MCF 10A (cell line): ENCODE measurements at regions not wholly inside any gene's neighbourhood (a gene's known extent, or its start where the extent isn't known, plus 50 kb on each side); places are given as distances from the start of the nearest gene placed in this dataset.

Experiments
- BruUV-seq: library from RNA; stranded (reverse); fragments of 400-500 nt; replicated peaks from 2 replicates; lab custom pipeline; 2021; lab: Mats Ljungman, UMichigan
- CTCF ChIA-PET: fragments of 300-600 bp; sonication (Branson Sonifier 250); formaldehyde crosslinking; extraction: SDS; loops from one replicate; lab custom pipeline; 2021; ENCODE audit warnings: antibody characterized with exemption, inconsistent platforms; lab: Yijun Ruan, JAX
- POLR2A ChIA-PET: fragments of 300-600, 350-650 bp; sonication (Branson Sonifier 250); formaldehyde crosslinking; extraction: SDS; loops from one replicate; lab custom pipeline; 2020; ENCODE audit warnings: antibody characterized with exemption, inconsistent platforms; lab: Yijun Ruan, JAX
- DNase-seq: peaks from one replicate; pipeline ENCODE4 v3.0.0-alpha.2; 2018; ENCODE audit not compliant: unreplicated experiment
- H3K27ac Mint-ChIP-seq: one replicate; pipeline ENCODE4 v1.8.0; 2022; ENCODE audit warnings: mild to moderate bottlenecking, low read depth, mixed read lengths; ENCODE audit not compliant: unreplicated experiment
- H3K27me3 Mint-ChIP-seq: one replicate; pipeline ENCODE4 v1.8.0; 2022; ENCODE audit warnings: mixed read lengths; ENCODE audit not compliant: insufficient read depth, unreplicated experiment
- H3K36me3 Mint-ChIP-seq: one replicate; pipeline ENCODE4 v1.8.0; 2022; ENCODE audit warnings: mild to moderate bottlenecking, moderate library complexity, mixed read lengths; ENCODE audit not compliant: insufficient read depth, unreplicated experiment
- H3K4me1 Mint-ChIP-seq: one replicate; pipeline ENCODE4 v1.8.0; 2022; ENCODE audit warnings: mixed read lengths; ENCODE audit not compliant: insufficient read depth, unreplicated experiment
- H3K4me3 Mint-ChIP-seq: one replicate; pipeline ENCODE4 v1.8.0; 2022; ENCODE audit warnings: mild to moderate bottlenecking, moderate library complexity, mixed read lengths; ENCODE audit not compliant: unreplicated experiment
- H3K9me3 Mint-ChIP-seq: one replicate; pipeline ENCODE4 v1.8.0; 2022; ENCODE audit warnings: mixed read lengths; ENCODE audit not compliant: unreplicated experiment
- CTCF ChIP-seq: fragments of 200-600 bp; IDR thresholded peaks from one replicate; pipeline ENCODE4 v1.8.0; 2022; ENCODE audit warnings: antibody characterized with exemption, mild to moderate bottlenecking; ENCODE audit not compliant: unreplicated experiment
- intact Hi-C: fragments of 100-400 bp; cut with micrococcal nuclease; formaldehyde crosslinking; loops from 2 replicates; pipeline ENCODE4 v1.14.1; 2022

DNA sequence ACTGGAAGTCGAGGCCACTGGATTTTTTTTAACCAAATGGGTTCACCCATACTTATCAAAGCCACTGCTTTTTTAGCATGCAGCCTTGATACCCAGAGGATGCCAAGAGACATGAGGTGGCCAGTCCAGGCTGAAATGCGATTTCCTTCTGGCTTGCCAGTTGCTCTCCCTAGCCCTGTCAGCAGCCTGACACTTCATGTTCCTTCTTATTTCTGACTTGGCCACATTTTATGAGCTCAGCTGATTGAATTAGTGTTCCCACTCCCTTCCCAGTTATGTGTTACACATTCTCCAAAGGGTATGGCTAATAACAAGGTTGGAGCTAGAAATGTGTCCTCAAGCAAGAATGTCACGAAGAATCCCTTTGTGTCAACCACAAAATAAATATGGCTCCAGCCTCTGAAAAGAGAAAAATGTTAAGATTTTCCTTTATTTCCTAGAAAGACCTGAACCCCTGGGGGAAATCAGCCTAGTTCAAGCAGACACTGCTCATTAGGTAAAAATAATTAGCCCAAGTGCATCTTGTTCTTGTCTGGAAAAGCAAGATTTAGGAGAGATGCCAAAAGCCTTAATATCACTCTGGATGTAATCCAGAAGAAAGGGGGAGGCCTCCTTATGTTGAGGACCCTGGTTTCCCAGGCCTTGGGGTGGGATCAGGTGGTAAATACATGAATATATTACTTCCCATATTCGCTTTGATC lies 121.7 kb upstream of the TACR1 start:
- H3K27me3 Mint-ChIP-seq = peaks cover 20% of the 10 kb centered on the region
- DNase-seq = no peak
- H3K9me3 Mint-ChIP-seq = no peaks in the 10 kb centered on the region
- CTCF ChIA-PET = interaction anchor here (0.7 kb wide), 1 partner anchor 146 kb away, joined by 4 read pairs; no protein-coding TSS in a partner anchor
- no peak overlapping the region for H3K4me3 Mint-ChIP-seq
- no peak overlapping the region for H3K27ac Mint-ChIP-seq
- H3K4me1 Mint-ChIP-seq = no peaks in the 10 kb centered on the region
- no peaks in the 10 kb centered on the region for H3K36me3 Mint-ChIP-seq
- intact Hi-C loops = no loop called here
- TF ChIP-seq CTCF = no peak
- POLR2A ChIA-PET = no interaction called here
- BruUV-seq = no TSS peak

- peaks cover 20% of the 10 kb centered on the region for H3K27me3 Mint-ChIP-seq
- H3K36me3 Mint-ChIP-seq = no peaks in the 10 kb centered on the region
- CTCF ChIA-PET = no interaction called here
- no peak overlapping the region for H3K4me3 Mint-ChIP-seq
- intact Hi-C loops = no loop called here
- H3K27ac Mint-ChIP-seq = no peak overlapping the region
- DNase-seq = no peak
- no peaks in the 10 kb centered on the region for H3K4me1 Mint-ChIP-seq
- POLR2A ChIA-PET = no interaction called here
- TF ChIP-seq CTCF = no peak
- H3K9me3 Mint-ChIP-seq = no peaks in the 10 kb centered on the region
- BruUV-seq = no TSS peak
Observed at GRCh38 chr2:75319951-75320350, 120.6 kb upstream of the TACR1 start.

DNA sequence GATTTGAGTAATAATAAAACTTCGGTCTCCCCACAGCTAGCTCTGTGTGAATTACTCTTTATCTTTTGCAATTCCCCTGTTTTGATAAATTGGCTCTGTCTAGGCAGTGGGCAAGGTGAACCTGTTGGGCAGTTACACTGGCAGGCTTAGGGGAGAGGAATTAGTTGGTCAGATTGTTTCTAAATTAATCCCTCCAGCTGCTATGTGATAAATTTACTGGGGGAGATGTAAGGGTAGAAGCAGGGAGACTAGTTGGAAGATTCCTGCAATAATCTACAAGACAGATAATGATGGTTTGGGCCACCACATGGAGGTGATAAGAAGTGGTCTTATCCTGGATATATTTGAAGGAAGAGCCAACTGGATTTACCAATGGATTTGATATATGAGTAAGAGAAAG lies 118.5 kb upstream of the TACR1 start:
- Mint-ChIP-seq H3K9me3 (no peaks in the 10 kb centered on the region), H3K36me3 (no peaks in the 10 kb centered on the region), H3K4me1 (no peaks in the 10 kb centered on the region), H3K27ac (no peak overlapping the region), H3K27me3 (peaks cover 20% of the 10 kb centered on the region), H3K4me3 (no peak overlapping the region)
- ChIA-PET POLR2A (interaction anchor here (1.1 kb wide), 1 partner anchor 8 kb away, joined by 3 read pairs; no protein-coding TSS in a partner anchor), CTCF (interaction anchor here (0.7 kb wide), 1 partner anchor 10 kb away, joined by 4 read pairs; no protein-coding TSS in a partner anchor)
- no peak for TF ChIP-seq CTCF
- intact Hi-C loops = no loop called here
- BruUV-seq = no TSS peak
- no peak for DNase-seq

DNA sequence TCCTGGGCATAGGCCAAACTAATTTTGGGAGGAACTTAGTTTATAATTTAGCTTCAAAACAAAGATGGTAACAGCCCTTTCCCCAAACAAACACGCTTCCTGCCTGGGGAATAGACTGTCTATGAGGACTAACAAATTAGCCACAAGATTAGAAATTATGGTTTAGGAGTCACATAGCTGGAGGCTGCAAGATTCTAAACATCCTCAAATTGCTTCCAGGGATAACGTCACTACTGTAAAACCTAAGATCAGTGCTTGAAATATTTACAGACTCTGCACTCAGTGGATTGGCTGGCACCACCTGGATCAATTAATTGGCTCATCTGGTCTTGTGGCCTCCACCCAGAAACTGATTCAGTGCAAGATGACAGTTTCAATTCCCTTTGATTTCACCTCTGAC lies 118.0 kb upstream of the TACR1 start:
- no peaks in the 10 kb centered on the region for H3K4me1 Mint-ChIP-seq
- no peak overlapping the region for H3K27ac Mint-ChIP-seq
- no peak overlapping the region for H3K4me3 Mint-ChIP-seq
- no TSS peak for BruUV-seq
- ChIA-PET CTCF (no interaction called here), POLR2A (interaction anchor here (1.1 kb wide), 1 partner anchor 8 kb away, joined by 3 read pairs; no protein-coding TSS in a partner anchor)
- H3K27me3 Mint-ChIP-seq = peaks cover 20% of the 10 kb centered on the region
- H3K9me3 Mint-ChIP-seq = no peaks in the 10 kb centered on the region
- no peak for TF ChIP-seq CTCF
- no peak for DNase-seq
- H3K36me3 Mint-ChIP-seq = no peaks in the 10 kb centered on the region
- intact Hi-C loops = no loop called here
